ACC112 (cell line): ENCODE measurements at regions not wholly inside any gene's neighbourhood (a gene's known extent, or its start where the extent isn't known, plus 50 kb on each side); places are given as distances from the start of the nearest gene placed in this dataset.

ENCODE experiments used
- H2AFZ ChIP-seq: fragments of 200-600 bp; sonication (generic); one replicate; pipeline ENCODE4 v1.6.0; 2017; ENCODE audit warnings: antibody characterized with exemption, low read length; ENCODE audit not compliant: unreplicated experiment
- H3K27ac ChIP-seq: fragments of 200-600 bp; sonication (generic); 2 replicates; pipeline ENCODE4 v1.5.1; 2014; ENCODE audit warnings: low read depth, mild to moderate bottlenecking, antibody characterized with exemption, low read length, moderate library complexity
- H3K27me3 ChIP-seq: fragments of 200-600 bp; sonication (generic); 2 replicates; pipeline ENCODE4 v1.6.1; 2014; ENCODE audit warnings: mild to moderate bottlenecking, antibody characterized with exemption, low read length, moderate library complexity, mixed read lengths; ENCODE audit not compliant: insufficient read depth
- H3K36me3 ChIP-seq: fragments of 200-600 bp; sonication (generic); 2 replicates; pipeline ENCODE4 v1.6.1; 2016; ENCODE audit warnings: mild to moderate bottlenecking, antibody characterized with exemption, low read length, moderate library complexity, mixed read lengths; ENCODE audit not compliant: insufficient read depth
- H3K4me1 ChIP-seq: fragments of 200-600 bp; sonication (generic); one replicate; pipeline ENCODE4 v1.6.1; 2016; ENCODE audit warnings: low read length, mixed read lengths; ENCODE audit not compliant: insufficient read depth, unreplicated experiment, control insufficient read depth
- H3K4me3 ChIP-seq: fragments of 200-600 bp; sonication (generic); 2 replicates; pipeline ENCODE4 v1.5.1; 2014; ENCODE audit warnings: mild to moderate bottlenecking, low read depth, low read length
- H3K79me2 ChIP-seq: fragments of 200-600 bp; sonication (generic); one replicate; pipeline ENCODE4 v1.6.0; 2016; ENCODE audit warnings: low read length; ENCODE audit not compliant: control insufficient read depth, unreplicated experiment, insufficient read depth

DNA sequence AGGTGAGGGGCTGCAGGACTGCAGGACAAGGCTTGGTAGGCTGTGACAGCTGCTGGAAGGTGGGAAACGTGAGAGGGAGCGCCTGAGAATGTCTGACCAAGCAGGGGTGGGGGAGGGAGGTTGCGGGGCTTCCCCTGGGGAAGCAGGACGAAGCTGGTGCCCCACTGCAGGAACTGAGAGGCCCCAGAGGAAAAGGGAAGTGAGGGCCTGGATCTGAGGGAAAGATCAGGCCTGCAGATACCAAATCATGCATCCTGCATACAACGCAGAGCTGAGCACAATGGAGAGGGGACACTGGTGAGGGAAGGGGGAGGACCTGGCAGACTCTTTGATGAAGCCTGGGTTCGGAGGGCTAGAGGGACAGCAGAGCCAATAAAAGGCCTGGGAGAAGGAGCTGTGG lies 65.7 kb upstream of the BACE2 start:
- Histone ChIP-seq H3K36me3 (no peaks in the 10 kb centered on the region), H3K4me3 (no peak overlapping the region), H3K27me3 (peaks cover 28% of the 10 kb centered on the region)

DNA sequence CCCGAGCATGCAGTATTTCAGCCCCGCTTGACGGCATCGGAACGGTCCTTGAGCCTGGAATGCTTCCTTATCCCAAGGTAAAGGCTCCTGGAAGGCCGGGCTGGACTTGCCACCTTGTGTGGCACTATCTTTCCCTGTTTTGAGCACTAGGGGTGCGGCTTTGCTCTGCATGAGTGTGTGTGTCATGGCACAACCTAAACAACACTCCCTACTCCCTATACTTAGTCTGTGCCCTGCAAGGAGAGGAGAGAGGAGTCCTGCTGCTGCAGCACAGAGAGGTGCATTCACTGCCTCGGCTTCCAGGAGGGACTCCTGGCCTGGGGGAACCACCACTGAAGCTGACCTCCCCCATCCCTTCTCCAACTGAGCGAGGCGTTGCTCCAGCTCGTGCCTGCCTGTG lies 60.4 kb upstream of the BACE2 start:
- no peaks in the 10 kb centered on the region for H3K79me2 ChIP-seq
- no peaks in the 10 kb centered on the region for H3K36me3 ChIP-seq
- peaks cover 24% of the 10 kb centered on the region for H3K27me3 ChIP-seq
- H3K4me3 ChIP-seq, result no peak overlapping the region
- no peaks in the 10 kb centered on the region for H3K4me1 ChIP-seq
- H2AFZ ChIP-seq, result no peak overlapping the region
- H3K27ac ChIP-seq, result no peak overlapping the region

More for the DNA sequence above, 65.7 kb upstream of the BACE2 start:
- H3K4me1 ChIP-seq, result no peaks in the 10 kb centered on the region
- H3K27ac ChIP-seq, result no peak overlapping the region
- no peaks in the 10 kb centered on the region for H3K79me2 ChIP-seq
- no peak overlapping the region for H2AFZ ChIP-seq

DNA sequence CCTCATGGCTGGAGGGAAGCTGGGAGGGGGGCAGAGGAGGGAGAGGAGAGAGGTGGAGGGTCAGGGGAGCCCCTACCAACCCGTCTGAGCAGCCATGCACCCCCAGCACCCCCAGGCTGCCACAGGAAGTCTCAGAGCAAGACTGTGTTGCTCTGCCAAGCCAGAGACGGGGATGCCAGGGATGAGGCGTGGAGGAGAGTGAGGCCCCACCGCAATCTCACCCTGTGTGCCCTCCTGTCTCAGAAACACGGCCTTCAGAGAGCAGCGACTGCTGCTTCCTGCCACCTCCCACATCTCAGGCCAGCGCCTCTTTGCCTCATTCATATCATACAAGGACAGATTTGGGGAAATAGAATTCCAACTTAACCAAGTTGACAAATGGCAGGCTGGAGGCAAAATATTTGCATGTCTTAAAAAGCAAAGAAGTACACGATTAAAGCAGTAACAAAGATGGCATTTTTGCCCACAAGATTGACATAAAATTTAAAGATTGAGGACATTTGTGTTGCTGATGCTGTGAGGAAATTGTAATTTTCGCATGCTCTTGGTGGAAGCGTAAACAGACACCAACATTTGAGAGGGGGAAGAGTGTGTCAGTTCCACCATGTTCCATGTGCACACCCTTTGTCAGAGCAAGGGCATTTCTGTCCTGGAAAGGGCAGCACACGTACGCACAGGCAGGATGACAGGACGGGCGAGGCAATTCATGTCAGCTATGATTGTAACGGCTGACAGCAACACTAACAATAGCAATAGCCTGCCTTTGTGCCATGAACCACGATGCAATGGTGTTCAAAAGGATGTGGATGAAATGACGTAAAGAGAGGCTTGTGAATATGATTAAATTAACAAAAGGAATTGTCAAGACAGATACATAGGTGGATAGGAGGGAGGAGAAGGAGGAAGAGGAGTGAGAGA lies 59.0 kb upstream of the BACE2 start:
- Histone ChIP-seq H3K27me3 (peaks cover 24% of the 10 kb centered on the region), H2AFZ (no peak overlapping the region)

DNA sequence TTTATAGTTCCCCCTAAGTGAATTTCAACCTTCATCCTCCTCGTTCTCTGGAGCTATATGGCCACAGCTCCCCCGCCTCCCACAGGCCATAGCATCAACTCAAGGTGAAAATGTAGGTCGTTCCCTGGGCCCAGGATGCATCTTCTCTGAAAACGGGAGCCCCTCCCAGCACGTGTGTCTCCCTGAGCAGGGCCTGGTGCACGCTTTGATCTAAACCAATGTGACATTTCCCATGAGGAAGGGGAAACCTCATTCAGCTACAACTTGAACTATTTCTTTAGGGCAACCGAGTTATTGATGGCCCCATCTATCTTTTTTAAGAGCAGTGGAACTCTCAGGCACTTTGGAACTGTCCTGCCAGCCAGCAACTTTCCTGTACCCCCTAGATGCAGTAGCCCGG lies 57.8 kb upstream of the BACE2 start:
- H3K4me3 ChIP-seq, result no peak overlapping the region
- H3K27ac ChIP-seq, result no peak overlapping the region
- H3K27me3 ChIP-seq, result peaks cover 19% of the 10 kb centered on the region

More for the DNA sequence above, 59.0 kb upstream of the BACE2 start:
- Histone ChIP-seq H3K4me1 (no peaks in the 10 kb centered on the region), H3K79me2 (no peaks in the 10 kb centered on the region), H3K36me3 (no peaks in the 10 kb centered on the region), H3K27ac (no peak overlapping the region), H3K4me3 (no peak overlapping the region)

DNA sequence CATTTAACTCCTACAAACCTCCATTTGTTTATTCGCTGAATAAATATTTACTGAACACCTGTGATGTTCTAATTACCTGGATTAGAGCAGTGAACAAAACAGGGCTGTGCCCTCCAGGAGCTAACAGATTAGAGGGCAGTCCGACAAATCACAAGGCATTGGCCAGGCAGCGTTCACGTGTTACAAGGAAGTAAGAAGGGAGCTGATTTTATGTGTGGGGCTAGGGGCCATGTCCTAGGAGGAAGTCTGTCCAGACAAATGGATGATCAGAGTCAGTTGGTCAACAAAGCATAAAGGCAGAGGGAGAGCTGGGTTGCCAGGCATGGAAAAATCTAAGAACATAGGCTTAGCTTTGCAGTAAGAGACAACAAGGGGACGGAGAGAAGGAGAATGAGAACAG lies 57.3 kb upstream of the BACE2 start:
- Histone ChIP-seq H3K27me3 (peaks cover 16% of the 10 kb centered on the region; the same call in 1 of the 2 replicates), H2AFZ (no peak overlapping the region), H3K4me3 (no peak overlapping the region), H3K36me3 (no peaks in the 10 kb centered on the region), H3K79me2 (no peaks in the 10 kb centered on the region), H3K27ac (no peak overlapping the region), H3K4me1 (no peaks in the 10 kb centered on the region)

More for the DNA sequence above, 57.8 kb upstream of the BACE2 start:
- no peaks in the 10 kb centered on the region for H3K4me1 ChIP-seq
- no peak overlapping the region for H2AFZ ChIP-seq
- no peaks in the 10 kb centered on the region for H3K36me3 ChIP-seq
- H3K79me2 ChIP-seq, result no peaks in the 10 kb centered on the region

DNA sequence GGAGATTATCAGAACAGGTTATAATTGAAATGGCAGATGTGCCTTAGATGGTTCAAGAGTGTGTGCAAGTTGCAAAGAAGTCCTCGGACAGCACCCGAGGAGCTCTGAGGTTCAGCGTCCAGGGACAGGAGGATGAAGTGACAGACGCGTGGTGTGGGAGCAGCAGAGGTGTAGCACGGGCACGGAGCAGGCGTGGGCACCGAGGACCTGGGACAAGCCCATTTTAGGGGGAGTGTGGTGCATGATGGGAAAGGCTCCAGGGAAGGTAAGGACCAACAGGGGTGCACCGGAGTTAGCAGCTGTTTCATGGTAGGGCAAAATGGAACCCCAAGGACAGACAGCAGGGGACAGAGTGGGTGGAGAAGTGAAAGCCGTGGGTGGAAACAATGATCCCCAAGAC lies 56.3 kb upstream of the BACE2 start:
- no peak overlapping the region for H3K4me3 ChIP-seq
- no peak overlapping the region for H2AFZ ChIP-seq
- H3K27me3 ChIP-seq, result peaks cover 16% of the 10 kb centered on the region; the same call in 1 of the 2 replicates
- no peaks in the 10 kb centered on the region for H3K79me2 ChIP-seq
- no peaks in the 10 kb centered on the region for H3K36me3 ChIP-seq
- no peak overlapping the region for H3K27ac ChIP-seq
- H3K4me1 ChIP-seq, result no peaks in the 10 kb centered on the region

DNA sequence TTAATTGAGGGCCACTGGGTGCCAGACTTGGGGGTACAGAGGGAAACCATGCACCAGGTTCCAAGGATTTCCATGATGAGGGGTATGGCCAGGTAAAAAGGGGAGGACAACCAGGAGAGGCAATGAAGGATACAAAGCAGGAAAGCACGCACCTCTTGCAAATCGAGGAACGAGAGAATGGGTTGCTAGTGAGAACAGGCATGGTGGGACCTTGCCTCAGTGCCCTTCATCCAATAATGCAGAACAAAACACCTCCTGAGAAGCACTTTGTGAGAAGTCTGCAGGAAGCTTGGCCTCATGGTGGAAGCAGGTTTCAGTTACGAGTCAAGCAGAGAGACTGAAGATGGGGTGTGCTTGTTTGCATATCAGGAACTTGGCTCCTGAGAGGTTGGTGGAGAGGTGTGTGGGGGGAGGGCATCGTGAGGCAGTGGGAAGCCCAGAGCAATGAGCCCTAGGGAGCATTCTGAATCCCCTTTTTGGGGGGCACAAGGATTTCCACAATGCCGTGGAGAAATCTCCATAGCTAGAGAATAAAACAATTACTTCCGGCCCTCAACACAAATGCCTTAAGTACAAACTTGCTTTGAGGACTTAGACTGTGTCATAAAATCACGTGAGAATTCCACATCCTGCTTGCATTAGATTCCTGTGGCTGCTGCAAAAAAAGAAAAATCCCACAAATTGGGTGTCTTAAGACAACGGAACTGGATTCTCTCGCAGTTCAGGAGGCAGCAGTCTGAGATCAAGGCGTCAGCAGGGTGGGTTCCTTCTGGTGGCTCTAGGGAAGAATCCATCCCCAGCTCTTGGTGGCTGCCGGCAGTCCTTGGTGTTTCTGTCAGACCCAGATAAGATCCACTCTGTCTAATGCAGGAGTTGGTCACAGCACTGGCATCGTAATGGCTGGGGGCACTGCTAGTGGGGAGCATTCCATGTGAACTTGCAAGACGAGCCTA lies 54.9 kb upstream of the BACE2 start:
- H2AFZ ChIP-seq, result peak overlapping the region; percentile 73
- no peaks in the 10 kb centered on the region for H3K79me2 ChIP-seq
- no peak overlapping the region for H3K27ac ChIP-seq
- no peaks in the 10 kb centered on the region for H3K4me1 ChIP-seq
- H3K27me3 ChIP-seq, result peaks cover 16% of the 10 kb centered on the region; the same call in 1 of the 2 replicates
- peak overlapping the region; percentile 45; the same call in 1 of the 2 replicates for H3K4me3 ChIP-seq
- no peaks in the 10 kb centered on the region for H3K36me3 ChIP-seq

DNA sequence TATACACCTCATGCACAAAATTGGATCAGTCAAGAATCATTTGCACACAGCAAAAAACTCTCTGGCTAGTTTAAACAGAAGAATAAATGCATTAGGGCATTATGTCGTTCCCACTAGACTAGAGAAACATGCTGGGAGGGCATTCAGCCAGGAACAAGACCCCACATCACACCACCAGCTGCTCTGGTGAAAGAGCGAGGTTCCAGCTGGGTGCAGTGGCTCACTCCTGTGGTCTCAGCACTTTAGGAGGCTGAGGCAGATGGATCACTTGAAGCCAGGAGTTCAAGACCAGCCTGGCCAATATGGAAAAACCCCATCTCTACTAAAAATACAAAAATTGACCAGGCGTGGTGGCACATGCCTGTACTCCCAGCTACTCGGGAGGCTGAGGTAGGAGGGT lies 52.1 kb upstream of the BACE2 start:
- no peak overlapping the region for H3K27ac ChIP-seq

More for the DNA sequence above, 52.1 kb upstream of the BACE2 start:
- H3K4me1 ChIP-seq, result no peaks in the 10 kb centered on the region
- peaks cover 8% of the 10 kb centered on the region; the same call in 1 of the 2 replicates for H3K27me3 ChIP-seq
- H3K36me3 ChIP-seq, result no peaks in the 10 kb centered on the region
- no peak overlapping the region for H2AFZ ChIP-seq
- no peak overlapping the region for H3K4me3 ChIP-seq
- H3K79me2 ChIP-seq, result no peaks in the 10 kb centered on the region
